ENCODE measurements at regions not wholly inside any gene's neighbourhood (a gene's known extent, or its start where the extent isn't known, plus 50 kb on each side); places are given as distances from the start of the nearest gene placed in this dataset.

GRCh38 chr16:82400046-82400445 is 226.7 kb upstream of the CDH13 start:
- Histone ChIP-seq H3K4me3 (replicated peaks in 1 of 4; ENCODE audit: control extremely low read depth in 1 of 4, insufficient read depth in 1 of 4, low read depth in 3 of 4, low read length in 4 of 4) (no peak overlapping the region), H3K4me1 (ENCODE audit: control insufficient read depth, extremely low read depth, insufficient read depth, low read length) (no peaks in the 10 kb centered on the region), H4K20me1 (ENCODE audit: control insufficient read depth, extremely low read depth, insufficient read depth, low read length) (no peaks in the 10 kb centered on the region), H2AFZ (ENCODE audit: low read length) (no peak overlapping the region), H3K36me3 (ENCODE audit: control insufficient read depth, insufficient read depth, low read length) (no peaks in the 10 kb centered on the region), H3K27me3 (ENCODE audit: control insufficient read depth, insufficient read depth, low read length) (no peaks in the 10 kb centered on the region), H3K9ac (ENCODE audit: insufficient read depth, low read length) (no peak overlapping the region), H3K27ac (ENCODE audit: insufficient read depth, low read length) (no peak overlapping the region), H3K4me2 (ENCODE audit: extremely low read depth, insufficient read depth, low read length) (no peak overlapping the region), H3K79me2 (ENCODE audit: control insufficient read depth, insufficient read depth, low read length) (no peaks in the 10 kb centered on the region), H3K9me3 (ENCODE audit: control insufficient read depth, insufficient read depth, low read depth, low read length) (no peaks in the 10 kb centered on the region)
- no peak for DNase-seq (ENCODE audit: low read depth in 2 of 2)
- no peak for TF ChIP-seq EZH2 (IDR thresholded peaks at IDR 0.05; ENCODE audit: low read length, missing control alignments)
- TF ChIP-seq CTCF (conservative IDR thresholded peaks at IDR 0.05 in 1 of 2, IDR thresholded peaks at IDR 0.05 in 1 of 2; ENCODE audit: low read depth in 1 of 2, low read length in 2 of 2), result no peak

- H3K4me2 ChIP-seq (ENCODE audit: extremely low read depth, insufficient read depth, low read length), result no peak overlapping the region
- no peaks in the 10 kb centered on the region for H3K36me3 ChIP-seq (ENCODE audit: control insufficient read depth, insufficient read depth, low read length)
- no peak overlapping the region for H3K4me3 ChIP-seq (replicated peaks in 1 of 4; ENCODE audit: control extremely low read depth in 1 of 4, insufficient read depth in 1 of 4, low read depth in 3 of 4, low read length in 4 of 4)
- no peaks in the 10 kb centered on the region for H3K9me3 ChIP-seq (ENCODE audit: control insufficient read depth, insufficient read depth, low read depth, low read length)
- H3K27ac ChIP-seq (ENCODE audit: insufficient read depth, low read length), result no peak overlapping the region
- H3K4me1 ChIP-seq (ENCODE audit: control insufficient read depth, extremely low read depth, insufficient read depth, low read length), result no peaks in the 10 kb centered on the region
- no peak for TF ChIP-seq CTCF (conservative IDR thresholded peaks at IDR 0.05 in 1 of 2, IDR thresholded peaks at IDR 0.05 in 1 of 2; ENCODE audit: low read depth in 1 of 2, low read length in 2 of 2)
- no peak for TF ChIP-seq EZH2 (IDR thresholded peaks at IDR 0.05; ENCODE audit: low read length, missing control alignments)
- H4K20me1 ChIP-seq (ENCODE audit: control insufficient read depth, extremely low read depth, insufficient read depth, low read length), result no peaks in the 10 kb centered on the region
- H2AFZ ChIP-seq (ENCODE audit: low read length), result no peak overlapping the region
- H3K9ac ChIP-seq (ENCODE audit: insufficient read depth, low read length), result no peak overlapping the region
- no peaks in the 10 kb centered on the region for H3K79me2 ChIP-seq (ENCODE audit: control insufficient read depth, insufficient read depth, low read length)
- no peak for DNase-seq (ENCODE audit: low read depth in 2 of 2)
- no peaks in the 10 kb centered on the region for H3K27me3 ChIP-seq (ENCODE audit: control insufficient read depth, insufficient read depth, low read length)
These were observed 226.5 kb upstream of the MPHOSPH6 start for GRCh38 chr16:82396509-82396908.

GRCh38 chr16:82395212-82395611 is 225.2 kb upstream of the MPHOSPH6 start:
- Histone ChIP-seq H3K4me3 (replicated peaks in 1 of 4; ENCODE audit: control extremely low read depth in 1 of 4, insufficient read depth in 1 of 4, low read depth in 3 of 4, low read length in 4 of 4) (no peak overlapping the region), H3K36me3 (ENCODE audit: control insufficient read depth, insufficient read depth, low read length) (no peaks in the 10 kb centered on the region), H3K9ac (ENCODE audit: insufficient read depth, low read length) (no peak overlapping the region), H2AFZ (ENCODE audit: low read length) (no peak overlapping the region), H3K79me2 (ENCODE audit: control insufficient read depth, insufficient read depth, low read length) (no peaks in the 10 kb centered on the region), H3K4me2 (ENCODE audit: extremely low read depth, insufficient read depth, low read length) (no peak overlapping the region), H3K27ac (ENCODE audit: insufficient read depth, low read length) (no peak overlapping the region), H4K20me1 (ENCODE audit: control insufficient read depth, extremely low read depth, insufficient read depth, low read length) (no peaks in the 10 kb centered on the region), H3K9me3 (ENCODE audit: control insufficient read depth, insufficient read depth, low read depth, low read length) (no peaks in the 10 kb centered on the region), H3K4me1 (ENCODE audit: control insufficient read depth, extremely low read depth, insufficient read depth, low read length) (no peaks in the 10 kb centered on the region), H3K27me3 (ENCODE audit: control insufficient read depth, insufficient read depth, low read length) (no peaks in the 10 kb centered on the region)
- DNase-seq (ENCODE audit: low read depth in 2 of 2), result no peak
- no peak for TF ChIP-seq CTCF (conservative IDR thresholded peaks at IDR 0.05 in 1 of 2, IDR thresholded peaks at IDR 0.05 in 1 of 2; ENCODE audit: low read depth in 1 of 2, low read length in 2 of 2)
- TF ChIP-seq EZH2 (IDR thresholded peaks at IDR 0.05; ENCODE audit: low read length, missing control alignments), result no peak

All from fibroblast of lung (primary cell).